RPMI8226 (cell line): ENCODE measurements at regions not wholly inside any gene's neighbourhood (a gene's known extent, or its start where the extent isn't known, plus 50 kb on each side); places are given as distances from the start of the nearest gene placed in this dataset.
"Not testable (repeated sequence)": the region's sequence is repeated elsewhere in the genome, so short reads cannot be mapped to it uniquely, and the experiment has no call there.

ENCODE experiments used
- DNase-seq: peaks from one replicate; pipeline ENCODE4 v3.0.0-alpha.2; 2015

DNA sequence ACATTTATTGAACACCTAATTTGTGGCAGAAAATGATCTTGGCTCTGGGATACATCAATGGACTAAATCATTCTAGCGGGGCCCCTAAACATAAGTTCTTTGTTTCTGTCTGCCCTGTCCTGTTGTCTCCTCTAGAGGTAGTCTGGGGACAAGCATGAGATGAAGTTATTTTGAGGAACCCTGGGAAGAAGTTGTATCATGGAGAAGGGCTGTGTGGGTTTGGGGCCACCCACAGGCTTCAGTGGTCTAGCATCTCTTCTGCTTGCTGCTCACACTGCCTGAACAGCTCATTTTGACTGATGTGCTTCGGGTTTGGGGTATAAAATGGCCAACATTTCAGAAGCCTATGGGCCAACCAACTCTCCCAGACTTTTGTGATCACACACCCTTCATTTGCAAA, 50.3 kb upstream of the OSBPL11 start:
- no peak for DNase-seq

DNA sequence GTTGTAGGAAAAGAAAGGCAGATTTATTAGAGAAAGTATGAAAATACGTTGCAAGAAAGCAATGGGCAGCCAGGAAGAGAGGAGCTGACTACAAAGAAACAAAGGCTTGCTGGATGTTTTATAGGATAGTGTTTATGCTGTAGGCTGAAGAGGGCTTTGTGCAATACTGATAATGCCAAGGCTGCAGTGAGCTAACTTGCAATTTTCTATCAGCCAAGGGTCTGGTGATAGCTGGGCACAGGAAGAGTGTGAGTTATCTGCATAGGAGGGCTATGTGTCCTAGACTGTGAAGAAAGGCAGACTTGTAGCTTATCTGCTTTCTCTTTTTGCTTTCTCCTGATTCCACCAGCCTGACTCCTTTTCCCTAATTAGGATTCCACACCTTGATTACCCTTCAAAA, 51.3 kb upstream of the OSBPL11 start:
- no peak for DNase-seq

DNA sequence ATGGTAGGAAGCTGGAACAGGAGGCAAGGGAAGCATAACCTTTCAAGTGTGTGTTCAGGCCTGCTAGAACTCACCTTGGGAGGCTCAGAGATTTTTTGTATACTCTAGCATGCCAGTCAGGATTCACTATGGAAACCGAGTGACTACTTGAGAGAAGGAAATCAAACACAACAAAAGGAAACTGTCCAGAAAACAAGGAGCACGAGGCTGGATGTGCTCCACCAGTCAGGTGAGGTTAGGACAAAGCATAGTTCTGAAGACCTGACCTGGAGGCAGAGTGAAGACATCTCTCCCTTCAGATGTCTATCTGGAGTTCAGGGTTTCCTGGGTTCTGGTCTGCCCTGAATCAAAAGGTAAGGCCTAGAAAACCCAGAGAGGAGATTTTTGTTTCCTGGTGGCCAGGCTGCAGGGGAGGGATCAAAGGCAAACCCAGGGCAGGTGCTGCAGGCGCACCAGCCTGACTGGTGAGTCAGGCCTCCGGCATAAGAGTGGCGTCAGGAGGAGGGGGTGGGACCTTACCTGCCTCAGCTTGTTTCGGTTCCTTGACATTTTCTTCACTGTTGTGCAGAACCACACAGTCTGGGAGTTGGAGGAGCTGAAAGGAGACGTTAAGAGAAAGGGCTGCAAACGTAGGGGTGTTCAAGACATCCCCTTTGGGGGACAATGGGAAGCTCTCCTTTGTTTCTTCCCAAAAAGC, 52.2 kb upstream of the OSBPL11 start:
- peak; percentile 91 for DNase-seq

DNA sequence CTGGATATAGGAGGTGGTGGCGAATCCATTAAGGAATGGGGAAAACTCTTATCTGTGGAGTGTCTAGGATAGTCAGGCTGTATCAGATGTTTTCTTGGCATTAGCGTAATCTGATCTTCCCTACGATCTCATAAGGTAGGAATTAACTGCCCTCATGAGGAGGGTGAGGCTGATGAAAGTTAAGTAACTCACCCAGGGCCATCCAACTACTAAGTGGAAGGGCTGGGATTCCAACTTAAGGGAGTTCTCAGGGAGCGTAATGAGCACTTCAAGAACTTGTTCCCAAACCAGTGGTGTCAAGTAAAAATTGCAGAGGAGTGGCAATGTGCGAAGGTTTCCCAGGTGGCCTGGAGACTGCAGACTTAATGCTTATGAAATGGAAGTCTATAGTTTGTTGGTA, 55.9 kb upstream of the OSBPL11 start:
- DNase-seq, result no peak

DNA sequence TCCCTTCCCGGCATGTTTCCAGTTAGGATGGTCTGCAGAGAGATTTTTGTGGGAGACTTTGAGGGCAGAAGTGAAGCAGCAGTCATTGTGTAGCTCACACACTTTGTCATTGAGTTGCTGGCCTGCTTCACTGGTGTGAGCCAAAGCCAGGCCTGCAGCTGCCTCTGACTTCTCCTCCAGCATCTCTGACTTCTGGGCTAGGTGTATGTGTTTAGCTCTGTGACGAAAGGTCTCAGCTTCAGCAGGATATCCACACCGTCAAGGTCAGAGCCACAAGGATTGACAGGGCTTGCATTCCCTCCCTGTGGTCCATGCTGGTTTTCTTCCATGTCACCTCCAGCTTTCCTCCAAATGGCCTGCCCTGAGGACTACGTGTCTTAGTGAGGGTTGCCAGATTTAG, 57.1 kb upstream of the OSBPL11 start:
- no peak for DNase-seq

DNA sequence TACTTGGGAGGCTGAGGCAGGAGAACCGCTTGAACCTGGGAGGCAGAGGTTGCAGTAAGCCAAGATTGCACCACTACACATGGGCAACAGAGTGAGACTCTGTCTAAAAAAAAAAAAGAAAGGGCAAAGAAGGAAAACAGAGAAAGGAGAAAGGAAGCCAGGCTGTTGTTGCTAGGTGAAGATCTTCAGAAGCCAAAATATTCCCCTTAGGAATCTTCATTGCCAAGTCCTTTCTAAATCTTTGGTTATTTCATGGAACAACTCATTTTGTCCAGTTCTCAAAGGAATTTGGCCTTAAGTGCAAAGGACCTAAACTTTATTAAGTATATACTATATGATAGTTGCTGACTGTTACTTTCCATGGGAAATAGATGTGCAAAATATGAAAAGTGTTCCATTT, 59.2 kb upstream of the OSBPL11 start:
- no peak for DNase-seq

DNA sequence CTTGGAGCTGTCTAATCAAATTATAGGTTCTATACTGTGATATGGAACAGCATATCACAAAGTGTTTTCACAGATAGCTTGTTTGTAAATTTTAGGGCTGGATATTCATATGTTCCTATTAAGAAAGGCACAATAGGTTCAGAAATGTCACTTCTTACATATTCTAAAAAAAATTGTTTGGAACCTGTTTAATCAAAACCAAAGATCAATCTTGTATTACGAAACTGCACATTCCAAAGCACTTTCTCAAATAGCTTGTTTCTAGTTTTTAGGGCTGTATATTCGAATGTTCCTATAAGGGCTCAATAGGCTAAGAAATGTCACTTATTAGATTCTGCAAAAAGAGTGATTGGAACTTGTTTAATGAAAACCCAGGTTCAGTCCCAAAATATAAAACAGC, 67.4 kb upstream of the OSBPL11 start:
- no peak for DNase-seq

DNA sequence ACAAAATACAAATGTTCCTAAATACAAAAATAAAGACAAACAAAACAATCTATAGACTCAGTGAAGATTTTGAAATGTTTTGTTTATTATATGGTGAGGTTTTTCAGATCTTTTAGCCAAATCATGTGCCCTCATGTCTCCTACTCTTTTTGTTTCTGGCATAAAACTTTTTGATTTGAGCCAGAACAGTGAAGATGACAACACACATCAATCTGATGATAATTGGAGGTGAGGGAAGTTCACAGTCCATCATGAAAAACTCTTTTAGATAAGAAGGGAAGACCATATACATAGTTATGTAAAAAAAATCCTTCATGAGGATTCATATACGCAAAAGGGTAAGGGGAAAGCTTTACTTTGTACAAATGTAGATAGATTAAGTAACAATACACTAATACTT, 75.1 kb upstream of the OSBPL11 start:
- no peak for DNase-seq

DNA sequence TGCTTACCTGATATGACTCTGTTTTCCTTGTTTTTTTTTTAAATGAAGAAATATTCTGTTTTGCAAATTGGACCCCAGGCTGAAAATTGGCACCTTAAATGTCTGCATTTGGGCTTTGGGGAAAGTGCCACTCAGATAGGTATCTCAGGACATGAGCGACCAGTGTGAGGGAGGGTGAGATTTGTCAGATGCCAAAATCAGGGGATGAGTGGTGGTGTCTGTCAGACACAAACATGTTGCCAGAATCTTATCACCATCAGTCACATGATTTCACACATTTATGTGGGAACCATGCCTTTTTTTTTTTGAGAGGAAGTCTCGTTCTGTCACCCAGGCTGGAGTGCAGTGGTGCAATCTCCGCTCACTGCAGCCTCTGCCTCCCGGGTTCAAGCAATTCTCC, 75.6 kb upstream of the OSBPL11 start:
- no peak for DNase-seq

DNA sequence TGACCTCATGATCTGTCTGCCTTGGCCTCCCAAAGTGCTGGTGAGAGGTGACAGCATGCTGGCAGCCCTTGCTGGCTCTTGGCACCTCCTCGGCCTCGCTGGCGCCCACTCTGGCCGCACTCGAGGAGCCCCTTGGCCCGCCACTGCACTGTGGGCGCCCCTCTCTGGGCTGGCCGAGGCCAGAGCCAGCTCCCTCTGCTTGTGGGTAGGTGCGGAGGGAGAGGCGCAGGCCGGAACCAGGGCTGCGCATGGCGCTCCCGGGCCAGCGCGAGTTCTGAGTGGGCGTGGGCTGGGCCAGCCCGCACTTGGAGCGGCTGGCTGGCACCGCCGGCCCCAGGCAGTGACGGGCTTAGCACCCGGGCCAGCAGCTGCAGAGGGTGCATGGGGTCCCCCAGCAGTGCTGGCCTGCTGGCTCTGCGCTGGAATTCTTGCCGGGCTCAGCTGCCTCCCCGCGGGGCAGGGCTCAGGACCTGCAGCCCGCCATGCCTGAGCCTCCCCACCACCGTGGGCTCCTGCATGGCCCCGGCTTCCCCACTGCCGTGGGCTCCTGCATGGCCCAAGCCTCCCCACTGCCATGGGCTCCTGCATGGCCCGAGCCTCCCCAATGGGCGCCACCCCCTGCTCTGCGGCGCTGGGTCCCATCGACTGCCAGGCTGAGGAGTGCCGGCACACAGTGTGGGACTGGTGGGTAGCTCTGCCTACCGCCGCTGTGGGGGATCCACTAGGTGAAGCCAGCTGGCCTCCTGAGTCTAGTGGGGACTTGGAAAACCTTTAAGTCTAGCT, 76.4 kb upstream of the OSBPL11 start:
- no peak for DNase-seq

DNA sequence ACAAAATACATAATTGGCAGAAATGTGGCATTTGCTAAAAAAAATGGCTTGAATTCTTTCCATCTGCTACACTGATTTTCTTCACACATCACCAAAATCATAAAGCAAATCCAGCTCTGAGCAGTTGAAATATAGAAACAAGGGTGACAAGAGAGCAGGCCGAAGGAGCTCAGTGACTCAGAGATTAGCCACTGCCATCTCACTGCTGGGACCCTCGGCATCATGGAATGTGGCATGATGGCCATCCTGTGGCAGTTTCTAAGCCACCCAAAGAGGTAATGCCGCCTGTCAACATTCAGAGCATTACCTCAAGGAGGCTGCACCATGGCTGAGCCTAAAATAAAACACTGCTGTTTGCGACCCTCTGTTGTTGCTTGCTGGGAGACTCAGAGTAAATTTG, 80.5 kb upstream of the OSBPL11 start:
- no peak for DNase-seq

DNA sequence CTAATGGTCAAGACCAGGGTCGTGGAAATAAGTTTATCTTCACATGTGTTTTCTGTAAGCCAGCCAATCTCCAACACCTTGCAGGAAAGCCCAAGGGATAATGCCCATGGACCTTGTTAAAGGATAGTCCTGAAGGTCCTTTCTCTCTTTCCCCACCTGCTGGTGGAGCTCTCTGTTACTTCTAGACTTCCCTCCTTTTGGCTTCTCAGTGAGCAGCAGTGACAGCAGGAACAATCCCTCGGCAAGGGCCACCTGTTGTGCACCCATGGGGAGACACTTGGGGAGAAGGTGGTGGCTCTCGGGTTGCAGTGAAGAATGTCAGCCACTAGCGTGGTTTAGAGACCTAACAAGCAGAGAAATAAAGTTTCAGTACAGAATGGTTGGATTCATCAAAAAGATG, 84.0 kb upstream of the OSBPL11 start:
- DNase-seq, result peak; percentile 8

DNA sequence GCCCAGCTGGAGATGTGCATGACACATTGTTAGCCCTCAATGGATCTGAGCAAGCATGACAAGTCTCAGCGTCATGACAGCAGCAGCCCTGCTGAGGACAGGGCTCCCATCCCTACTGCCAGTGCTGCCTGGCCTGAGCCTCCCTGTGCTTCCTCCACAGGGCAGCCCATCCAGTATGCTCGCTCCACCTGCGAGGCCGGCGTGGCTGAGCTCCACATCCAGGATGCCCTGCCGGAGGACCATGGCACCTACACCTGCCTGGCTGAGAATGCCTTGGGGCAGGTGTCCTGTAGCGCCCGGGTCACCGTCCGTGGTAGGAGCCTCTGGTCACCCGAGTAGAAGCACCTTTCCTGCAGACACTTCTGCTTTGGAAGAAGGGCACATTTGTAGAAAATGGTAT, 85.8 kb upstream of the OSBPL11 start:
- no peak for DNase-seq

DNA sequence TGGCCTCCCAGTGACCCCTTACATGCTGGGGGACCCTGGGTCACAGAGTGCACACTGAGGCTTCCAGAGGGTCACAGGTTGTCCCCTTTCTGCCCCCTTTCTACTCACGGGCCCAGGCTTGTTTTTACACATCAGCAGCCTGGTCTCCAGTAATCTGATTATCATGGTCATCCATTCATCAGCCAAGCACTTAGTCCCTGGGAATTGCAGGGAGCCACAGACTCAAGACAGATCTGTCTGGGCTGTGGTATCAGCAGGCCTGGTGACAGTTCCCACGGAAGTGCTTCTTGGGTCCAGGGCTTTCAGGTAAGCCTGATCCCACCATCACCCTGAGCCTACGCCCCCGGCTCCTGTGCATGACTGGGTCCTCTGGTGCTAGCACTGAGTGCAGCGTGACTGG, 86.6 kb upstream of the OSBPL11 start:
- DNase-seq, result not testable (repeated sequence)

DNA sequence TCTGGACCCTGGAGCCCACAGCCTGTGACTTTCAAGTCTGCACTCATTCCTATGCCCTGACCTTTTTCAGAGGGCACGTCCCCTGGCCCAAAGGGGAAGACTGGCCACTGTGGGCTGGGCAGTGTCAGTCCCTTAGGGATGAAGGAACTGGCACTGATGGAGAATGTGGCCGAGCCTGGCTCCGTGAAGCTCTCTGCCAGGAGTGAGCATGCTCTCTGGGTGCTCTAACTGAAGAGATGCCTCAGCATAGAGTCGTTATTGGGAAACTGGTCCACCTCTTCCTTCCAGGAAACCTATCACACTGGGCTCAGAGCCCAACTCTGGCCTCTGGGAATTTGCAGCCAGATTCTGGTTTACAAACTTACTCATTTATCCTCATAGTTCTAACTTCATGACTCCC, 87.3 kb upstream of the OSBPL11 start:
- not testable (repeated sequence) for DNase-seq

DNA sequence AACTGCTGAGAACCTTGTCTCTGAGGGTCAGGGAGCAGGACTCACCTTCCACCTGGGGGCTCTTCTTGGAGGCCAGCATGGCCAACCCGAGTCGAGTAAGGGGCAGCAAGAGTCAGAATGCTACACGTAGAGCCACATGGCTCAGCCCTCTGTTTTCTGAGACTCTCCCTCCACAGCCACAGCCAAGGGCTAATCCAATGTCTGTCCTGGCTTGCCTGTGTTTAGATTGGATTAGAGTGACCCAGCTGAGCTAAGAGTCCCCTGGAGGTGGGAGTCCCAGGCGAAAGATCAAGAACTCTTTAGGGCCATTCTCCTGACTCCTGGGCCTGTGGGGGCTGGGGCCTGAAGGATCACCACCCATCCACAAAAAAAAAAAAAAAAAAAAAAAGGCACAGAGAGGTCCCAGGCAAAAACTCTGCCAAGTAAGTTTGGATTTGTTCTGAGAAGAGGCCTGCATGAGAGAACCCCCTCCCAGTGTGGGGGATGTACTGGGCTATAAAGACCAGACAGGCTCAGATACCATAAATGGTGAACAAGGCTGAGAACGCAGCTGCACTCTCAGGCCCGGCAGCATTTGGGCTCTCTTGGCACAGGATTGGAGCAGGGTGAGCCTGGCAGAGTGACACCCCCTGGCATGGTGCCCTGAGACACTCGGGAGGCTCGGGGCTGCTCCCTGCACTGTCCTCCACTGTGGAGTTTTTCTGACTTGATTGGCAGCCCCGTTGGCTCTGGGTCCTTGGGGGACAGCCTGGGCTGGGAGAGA, 88.0 kb upstream of the OSBPL11 start:
- peak; percentile 22 for DNase-seq

DNA sequence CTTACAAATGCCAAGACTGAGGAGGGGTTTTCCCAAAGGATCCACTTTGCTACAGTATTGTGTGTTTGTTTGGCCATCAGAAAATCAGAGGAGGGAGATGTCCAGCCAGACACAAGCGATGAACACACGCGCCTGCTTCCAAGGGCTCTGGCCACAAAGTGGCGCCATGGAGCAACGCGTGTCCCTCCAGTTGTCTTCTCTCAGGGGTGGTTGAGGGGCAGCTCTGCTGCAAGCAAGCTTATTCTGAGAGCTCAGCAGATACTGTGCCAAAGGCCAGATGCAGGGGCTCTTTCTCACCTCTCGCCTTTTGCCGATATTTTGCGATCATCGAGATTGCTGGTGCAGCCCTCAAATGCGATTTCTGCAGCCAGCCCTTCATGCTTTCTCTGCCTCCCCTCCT, 88.9 kb upstream of the OSBPL11 start:
- peak; percentile 12 for DNase-seq

DNA sequence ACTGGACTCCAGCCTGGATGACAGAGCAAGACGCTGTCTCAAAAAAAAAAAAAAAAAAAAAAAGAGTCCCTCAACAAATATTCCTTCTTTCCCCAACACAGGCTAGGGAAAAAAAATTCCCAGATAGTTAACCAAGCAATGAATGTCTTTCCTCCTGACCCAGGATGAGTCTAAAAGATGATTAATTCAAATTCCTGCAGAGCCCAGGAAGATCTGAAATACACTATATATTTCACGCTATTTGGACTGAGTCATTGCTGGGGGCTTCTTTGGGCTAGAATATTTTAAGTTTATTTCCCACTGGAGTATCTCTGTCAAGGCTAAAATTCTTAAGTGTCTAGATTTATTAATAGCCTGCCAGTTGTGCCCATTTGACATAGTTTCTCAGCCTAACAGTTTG, 90.4 kb upstream of the OSBPL11 start:
- not testable (repeated sequence) for DNase-seq

DNA sequence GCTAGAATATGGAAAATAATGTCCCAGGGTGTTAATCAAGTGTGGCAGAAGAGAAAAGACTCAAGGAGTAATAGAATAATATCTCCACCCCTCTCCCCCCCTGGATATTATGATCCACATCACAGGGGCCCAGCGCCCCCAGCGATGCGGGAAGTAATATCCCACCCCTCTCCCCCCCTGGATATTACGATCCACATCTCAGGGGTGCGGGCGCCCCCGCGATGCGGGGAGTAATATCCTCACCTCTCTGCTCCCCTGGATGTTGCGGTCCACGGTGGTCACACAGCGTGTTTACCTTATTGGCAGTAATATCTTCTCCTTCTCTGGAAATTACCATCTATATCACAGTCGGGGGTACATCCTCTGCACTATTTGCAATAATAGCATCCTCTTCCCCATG, 97.1 kb upstream of the OSBPL11 start:
- DNase-seq, result no peak

DNA sequence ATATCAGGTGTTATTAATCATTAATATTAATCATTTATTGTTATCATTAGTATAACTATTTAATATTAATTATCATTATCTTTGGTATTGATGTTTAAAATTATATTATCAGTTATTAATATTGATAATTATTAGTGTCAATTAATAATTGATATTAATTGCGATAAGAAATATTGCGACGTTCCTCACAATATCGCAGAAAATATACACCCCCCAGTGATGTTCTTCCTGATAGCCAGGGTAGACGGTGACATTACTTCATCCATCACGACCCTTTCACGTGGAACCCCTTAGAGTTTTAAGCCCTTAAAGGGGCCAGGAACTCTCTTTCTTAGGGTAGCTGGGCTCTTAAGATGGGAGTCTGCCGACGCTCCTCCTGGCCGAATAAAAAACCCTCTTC, 98.6 kb upstream of the OSBPL11 start:
- DNase-seq, result no peak

DNA sequence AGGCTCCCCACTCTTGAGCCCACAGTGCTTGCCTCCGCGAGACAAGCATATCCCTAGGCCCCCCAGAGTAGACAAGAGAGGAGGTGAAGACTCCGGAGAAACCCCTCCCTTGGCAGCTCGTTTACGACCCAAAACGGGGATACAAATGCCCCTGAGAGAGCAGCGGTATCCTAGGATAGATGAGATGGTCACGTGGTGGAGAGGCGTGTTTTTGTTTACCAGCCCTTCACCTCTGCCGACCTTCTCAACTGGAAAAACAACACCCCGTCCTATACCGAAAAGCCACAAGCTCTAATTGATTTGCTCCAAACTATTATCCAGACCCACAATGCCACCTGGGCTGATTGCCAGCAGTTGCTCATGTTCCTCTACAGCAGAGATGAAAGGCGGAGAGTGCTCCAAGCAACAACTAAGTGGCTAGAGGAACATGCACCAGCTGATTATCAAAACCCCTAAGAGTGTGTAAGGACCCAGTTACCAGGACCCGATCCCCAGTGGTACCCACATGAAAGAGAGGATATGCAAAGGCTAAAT, 99.5 kb upstream of the OSBPL11 start:
- DNase-seq, result no peak

DNA sequence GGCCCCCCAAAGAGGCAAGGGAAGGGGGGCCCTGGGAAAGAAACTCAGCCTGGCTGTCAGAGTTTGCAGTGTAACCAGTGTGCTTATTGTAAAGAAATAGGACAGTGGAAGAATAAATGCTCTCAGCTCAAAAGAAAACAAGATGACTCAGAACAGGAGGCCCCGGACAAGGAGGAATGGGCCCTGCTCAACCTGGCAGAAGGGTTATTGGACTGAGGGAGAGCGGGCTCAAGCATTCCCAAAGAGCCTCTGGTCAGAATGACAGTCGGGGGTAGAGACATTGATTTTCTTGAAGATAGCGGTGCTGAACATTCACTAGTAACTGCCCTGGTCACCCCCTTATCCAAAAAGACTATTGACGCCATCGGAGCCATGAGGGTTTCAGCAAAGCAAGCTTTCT, 100.4 kb upstream of the OSBPL11 start:
- no peak for DNase-seq

DNA sequence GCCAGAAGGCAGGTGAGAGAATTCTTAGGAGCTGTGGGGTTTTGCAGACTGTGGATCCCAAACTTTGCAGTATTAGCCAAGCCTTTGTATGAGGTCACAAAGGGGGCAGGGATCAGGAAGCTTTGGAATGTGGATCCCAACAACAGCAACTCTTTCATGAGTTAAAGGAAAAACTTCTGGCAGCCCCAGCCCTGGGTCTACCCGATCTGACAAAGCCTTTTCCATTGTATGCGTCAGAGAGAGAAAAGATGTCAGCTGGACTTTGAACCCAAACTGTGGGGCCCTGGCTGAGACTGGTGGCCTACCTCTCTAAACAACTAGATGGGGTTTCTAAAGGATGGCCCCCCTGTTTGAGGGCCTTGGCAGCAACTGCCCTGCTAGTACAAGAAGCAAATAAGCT, 101.8 kb upstream of the OSBPL11 start:
- DNase-seq, result not testable (repeated sequence)
